HFFc6 (cell line): ENCODE measurements at regions not wholly inside any gene's neighbourhood (a gene's known extent, or its start where the extent isn't known, plus 50 kb on each side); places are given as distances from the start of the nearest gene placed in this dataset.

Source experiments
- DNase-seq: peaks from one replicate; pipeline ENCODE4 v3.0.0-alpha.2; 2018
- H3K27ac Mint-ChIP-seq: 2 replicates; pipeline ENCODE4 v1.8.0; 2020; ENCODE audit warnings: mild to moderate bottlenecking, mixed read lengths
- H3K27me3 Mint-ChIP-seq: 2 replicates; pipeline ENCODE4 v1.8.0; 2021; ENCODE audit warnings: mild to moderate bottlenecking, moderate library complexity, mixed read lengths; ENCODE audit not compliant: insufficient read depth
- H3K36me3 Mint-ChIP-seq: 2 replicates; pipeline ENCODE4 v1.8.0; 2021; ENCODE audit warnings: low read depth, mixed read lengths
- H3K4me1 Mint-ChIP-seq: 2 replicates; pipeline ENCODE4 v1.8.0; 2020; ENCODE audit warnings: low read depth, mixed read lengths
- H3K4me3 Mint-ChIP-seq: 2 replicates; pipeline ENCODE4 v1.8.0; 2020; ENCODE audit warnings: mild to moderate bottlenecking, moderate library complexity, mixed read lengths
- H3K9me3 Mint-ChIP-seq: 2 replicates; pipeline ENCODE4 v1.8.0; 2020; ENCODE audit warnings: mild to moderate bottlenecking, mixed read lengths
- TF ChIP-seq, protein P1 (sequence below): fragments of 200-600 bp; sonication (generic); IDR thresholded peaks from 2 replicates; pipeline ENCODE4 v1.5.0; 2021; ENCODE audit warnings: antibody characterized with exemption, mild to moderate bottlenecking

- H3K27ac Mint-ChIP-seq: no peak overlapping the region
These were observed 410.4 kb downstream of the DUSP10 start for GRCh38 chr1:221331273-221332183.

GRCh38 chr1:221334062-221334461 lies 407.8 kb downstream of the DUSP10 start:
- H3K4me3 Mint-ChIP-seq: no peak overlapping the region

More at GRCh38 chr1:221331273-221332183, 410.4 kb downstream of the DUSP10 start:
- H3K27me3 Mint-ChIP-seq: no peaks in the 10 kb centered on the region; the same call in 1 of the 2 replicates
- no peak for DNase-seq
- H3K4me3 Mint-ChIP-seq: no peak overlapping the region
- peaks cover 24% of the 10 kb centered on the region for H3K9me3 Mint-ChIP-seq
- TF ChIP-seq, protein P1, sequence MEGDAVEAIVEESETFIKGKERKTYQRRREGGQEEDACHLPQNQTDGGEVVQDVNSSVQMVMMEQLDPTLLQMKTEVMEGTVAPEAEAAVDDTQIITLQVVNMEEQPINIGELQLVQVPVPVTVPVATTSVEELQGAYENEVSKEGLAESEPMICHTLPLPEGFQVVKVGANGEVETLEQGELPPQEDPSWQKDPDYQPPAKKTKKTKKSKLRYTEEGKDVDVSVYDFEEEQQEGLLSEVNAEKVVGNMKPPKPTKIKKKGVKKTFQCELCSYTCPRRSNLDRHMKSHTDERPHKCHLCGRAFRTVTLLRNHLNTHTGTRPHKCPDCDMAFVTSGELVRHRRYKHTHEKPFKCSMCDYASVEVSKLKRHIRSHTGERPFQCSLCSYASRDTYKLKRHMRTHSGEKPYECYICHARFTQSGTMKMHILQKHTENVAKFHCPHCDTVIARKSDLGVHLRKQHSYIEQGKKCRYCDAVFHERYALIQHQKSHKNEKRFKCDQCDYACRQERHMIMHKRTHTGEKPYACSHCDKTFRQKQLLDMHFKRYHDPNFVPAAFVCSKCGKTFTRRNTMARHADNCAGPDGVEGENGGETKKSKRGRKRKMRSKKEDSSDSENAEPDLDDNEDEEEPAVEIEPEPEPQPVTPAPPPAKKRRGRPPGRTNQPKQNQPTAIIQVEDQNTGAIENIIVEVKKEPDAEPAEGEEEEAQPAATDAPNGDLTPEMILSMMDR: no peak
- H3K36me3 Mint-ChIP-seq: peaks cover 17% of the 10 kb centered on the region
- peaks cover 26% of the 10 kb centered on the region for H3K4me1 Mint-ChIP-seq

GRCh38 chr1:221335161-221336101 lies 406.5 kb downstream of the DUSP10 start:
- Mint-ChIP-seq H3K4me1 (peaks cover 34% of the 10 kb centered on the region), H3K27ac (peak overlapping the region; percentile 93), H3K36me3 (peaks cover 17% of the 10 kb centered on the region), H3K9me3 (peaks cover 24% of the 10 kb centered on the region), H3K4me3 (peak overlapping the region; percentile 78), H3K27me3 (peaks cover 1% of the 10 kb centered on the region)
- DNase-seq: peak; percentile 93
- TF ChIP-seq, protein P1: no peak

More at GRCh38 chr1:221334062-221334461, 407.8 kb downstream of the DUSP10 start:
- DNase-seq: no peak
- TF ChIP-seq, protein P1: no peak
- Mint-ChIP-seq H3K36me3 (peaks cover 17% of the 10 kb centered on the region), H3K9me3 (peaks cover 24% of the 10 kb centered on the region), H3K27me3 (no peaks in the 10 kb centered on the region; the same call in 1 of the 2 replicates), H3K27ac (no peak overlapping the region), H3K4me1 (peaks cover 34% of the 10 kb centered on the region)

DNA sequence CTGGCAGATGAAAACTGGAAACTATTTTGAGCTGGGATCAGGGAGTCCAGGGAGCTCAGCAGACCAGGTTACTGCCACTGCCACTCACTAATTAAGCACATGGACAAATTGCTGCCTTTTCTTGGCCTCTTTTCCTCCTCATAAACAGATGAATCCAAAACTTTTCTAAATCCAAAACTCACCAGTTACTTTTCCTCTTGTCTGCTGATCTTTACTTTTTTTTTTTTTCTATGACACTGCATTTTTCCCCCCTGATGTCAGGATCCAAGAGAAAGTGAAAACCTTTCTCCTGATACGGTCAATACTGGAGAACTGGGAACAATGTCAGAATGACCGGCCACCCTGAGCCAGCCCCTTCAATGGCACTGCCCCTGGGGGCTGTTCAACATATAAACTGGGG lies 405.8 kb downstream of the DUSP10 start:
- Mint-ChIP-seq H3K4me3 (peak overlapping the region; percentile 78), H3K36me3 (peaks cover 16% of the 10 kb centered on the region), H3K27me3 (peaks cover 1% of the 10 kb centered on the region), H3K27ac (peak overlapping the region; percentile 93), H3K4me1 (peaks cover 34% of the 10 kb centered on the region), H3K9me3 (peaks cover 17% of the 10 kb centered on the region)
- TF ChIP-seq, protein P1: no peak
- peak; percentile 30 for DNase-seq

GRCh38 chr1:221337106-221337505 lies 404.8 kb downstream of the DUSP10 start:
- Mint-ChIP-seq H3K4me3 (no peak overlapping the region), H3K4me1 (peaks cover 34% of the 10 kb centered on the region)

More at GRCh38 chr1:221337106-221337505, 404.8 kb downstream of the DUSP10 start:
- Mint-ChIP-seq H3K27ac (no peak overlapping the region), H3K36me3 (peaks cover 8% of the 10 kb centered on the region), H3K9me3 (peaks cover 7% of the 10 kb centered on the region), H3K27me3 (peaks cover 1% of the 10 kb centered on the region)
- TF ChIP-seq, protein P1: no peak
- no peak for DNase-seq
